ENCODE measurements at regions not wholly inside any gene's neighbourhood (a gene's known extent, or its start where the extent isn't known, plus 50 kb on each side); places are given as distances from the start of the nearest gene placed in this dataset.

DNA sequence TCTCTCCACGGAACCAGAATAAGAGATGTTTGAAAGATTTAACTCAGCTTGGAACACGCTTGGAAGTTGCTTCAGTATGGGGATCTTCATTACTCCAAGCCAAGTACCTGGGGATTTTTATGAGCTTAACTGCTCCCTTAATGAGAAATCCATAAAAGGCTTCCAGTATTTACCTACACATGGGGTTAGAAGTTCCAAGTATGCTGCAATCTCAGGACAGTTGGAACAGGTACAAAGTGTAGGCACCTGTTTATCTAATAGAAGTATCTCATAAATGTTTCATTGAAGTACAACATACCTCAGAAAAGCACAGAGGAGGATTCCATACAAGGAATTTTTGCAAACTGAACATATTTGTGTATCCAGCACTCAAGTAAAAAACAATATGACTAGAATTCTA lies 161.6 kb upstream of the PIRT start (continued):
- TF ChIP-seq ZNF473 (tag by site-specific recombination; IDR thresholded peaks at IDR 0.05) = no peak
- TF ChIP-seq, protein P1, sequence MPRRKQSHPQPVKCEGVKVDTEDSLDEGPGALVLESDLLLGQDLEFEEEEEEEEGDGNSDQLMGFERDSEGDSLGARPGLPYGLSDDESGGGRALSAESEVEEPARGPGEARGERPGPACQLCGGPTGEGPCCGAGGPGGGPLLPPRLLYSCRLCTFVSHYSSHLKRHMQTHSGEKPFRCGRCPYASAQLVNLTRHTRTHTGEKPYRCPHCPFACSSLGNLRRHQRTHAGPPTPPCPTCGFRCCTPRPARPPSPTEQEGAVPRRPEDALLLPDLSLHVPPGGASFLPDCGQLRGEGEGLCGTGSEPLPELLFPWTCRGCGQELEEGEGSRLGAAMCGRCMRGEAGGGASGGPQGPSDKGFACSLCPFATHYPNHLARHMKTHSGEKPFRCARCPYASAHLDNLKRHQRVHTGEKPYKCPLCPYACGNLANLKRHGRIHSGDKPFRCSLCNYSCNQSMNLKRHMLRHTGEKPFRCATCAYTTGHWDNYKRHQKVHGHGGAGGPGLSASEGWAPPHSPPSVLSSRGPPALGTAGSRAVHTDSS (tag by site-specific recombination; IDR thresholded peaks at IDR 0.05) = no peak

GRCh38 chr17:10993126-10993525 lies 155.2 kb upstream of the PIRT start:
- ChIA-PET CTCF (interaction anchor here (0.6 to 0.8 kb wide), 2 partner anchors 52 to 152 kb away, joined by 3 to 4 read pairs; no protein-coding TSS in a partner anchor), POLR2A (no interaction called here)
- no peaks in the 10 kb centered on the region for H3K9me3 ChIP-seq (ENCODE audit: control insufficient read depth, insufficient read depth, low read depth, low read length)

GRCh38 chr17:10992106-10992880 lies 154.4 kb upstream of the PIRT start:
- Histone ChIP-seq H3K4me3 (ENCODE audit: low read depth, low read length) (no peak overlapping the region), H3K27ac (ENCODE audit: extremely low read depth, low read depth, low read length) (no peak overlapping the region)
- CTCF ChIA-PET = no interaction called here

More at GRCh38 chr17:10993126-10993525, 155.2 kb upstream of the PIRT start:
- Histone ChIP-seq H3K36me3 (ENCODE audit: control insufficient read depth in 2 of 2, insufficient read depth in 1 of 2, low read length in 2 of 2) (no peaks in the 10 kb centered on the region), H3K4me3 (ENCODE audit: low read depth, low read length) (no peak overlapping the region), H3K27ac (ENCODE audit: extremely low read depth, low read depth, low read length) (no peak overlapping the region), H3K4me1 (ENCODE audit: control insufficient read depth, insufficient read depth, low read length) (no peaks in the 10 kb centered on the region)
- TF ChIP-seq AEBP2 (tag by site-specific recombination; IDR thresholded peaks at IDR 0.05; ENCODE audit: borderline replicate concordance) (no peak), ZNF324 (tag by site-specific recombination; IDR thresholded peaks at IDR 0.05) (no peak), ZBTB26 (tag by site-specific recombination; optimal IDR thresholded peaks at IDR 0.05) (no peak), MYNN (tag by site-specific recombination; IDR thresholded peaks at IDR 0.05; ENCODE audit: borderline replicate concordance) (no peak), ZNF791 (tag by site-specific recombination; IDR thresholded peaks at IDR 0.05) (no peak), ZNF792 (tag by site-specific recombination; IDR thresholded peaks at IDR 0.05) (no peak), ZNF214 (tag by site-specific recombination; IDR thresholded peaks at IDR 0.05; ENCODE audit: borderline replicate concordance) (no peak), ZNF174 (tag by site-specific recombination; IDR thresholded peaks at IDR 0.05) (no peak), YY1 (tag by site-specific recombination; IDR thresholded peaks at IDR 0.05) (no peak), PRDM1 (tag by site-specific recombination; IDR thresholded peaks at IDR 0.05) (no peak)
- TF ChIP-seq, protein P2, sequence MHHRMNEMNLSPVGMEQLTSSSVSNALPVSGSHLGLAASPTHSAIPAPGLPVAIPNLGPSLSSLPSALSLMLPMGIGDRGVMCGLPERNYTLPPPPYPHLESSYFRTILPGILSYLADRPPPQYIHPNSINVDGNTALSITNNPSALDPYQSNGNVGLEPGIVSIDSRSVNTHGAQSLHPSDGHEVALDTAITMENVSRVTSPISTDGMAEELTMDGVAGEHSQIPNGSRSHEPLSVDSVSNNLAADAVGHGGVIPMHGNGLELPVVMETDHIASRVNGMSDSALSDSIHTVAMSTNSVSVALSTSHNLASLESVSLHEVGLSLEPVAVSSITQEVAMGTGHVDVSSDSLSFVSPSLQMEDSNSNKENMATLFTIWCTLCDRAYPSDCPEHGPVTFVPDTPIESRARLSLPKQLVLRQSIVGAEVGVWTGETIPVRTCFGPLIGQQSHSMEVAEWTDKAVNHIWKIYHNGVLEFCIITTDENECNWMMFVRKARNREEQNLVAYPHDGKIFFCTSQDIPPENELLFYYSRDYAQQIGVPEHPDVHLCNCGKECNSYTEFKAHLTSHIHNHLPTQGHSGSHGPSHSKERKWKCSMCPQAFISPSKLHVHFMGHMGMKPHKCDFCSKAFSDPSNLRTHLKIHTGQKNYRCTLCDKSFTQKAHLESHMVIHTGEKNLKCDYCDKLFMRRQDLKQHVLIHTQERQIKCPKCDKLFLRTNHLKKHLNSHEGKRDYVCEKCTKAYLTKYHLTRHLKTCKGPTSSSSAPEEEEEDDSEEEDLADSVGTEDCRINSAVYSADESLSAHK (tag by site-specific recombination; IDR thresholded peaks at IDR 0.05) = no peak

More at GRCh38 chr17:10992106-10992880, 154.4 kb upstream of the PIRT start:
- POLR2A ChIA-PET = interaction anchor here (0.7 kb wide), 1 partner anchor 515 kb away, joined by 3 read pairs; no protein-coding TSS in a partner anchor
- Histone ChIP-seq H3K36me3 (ENCODE audit: control insufficient read depth in 2 of 2, insufficient read depth in 1 of 2, low read length in 2 of 2) (no peaks in the 10 kb centered on the region), H3K4me1 (ENCODE audit: control insufficient read depth, insufficient read depth, low read length) (no peaks in the 10 kb centered on the region), H3K9me3 (ENCODE audit: control insufficient read depth, insufficient read depth, low read depth, low read length) (no peaks in the 10 kb centered on the region)
- TF ChIP-seq SCRT2 (tag by site-specific recombination; IDR thresholded peaks at IDR 0.05) (no peak), GFI1B (tag by site-specific recombination; IDR thresholded peaks at IDR 0.05) (no peak), BCL11A (tag by site-specific recombination; IDR thresholded peaks at IDR 0.05; ENCODE audit: low read depth) (no peak), ZFP37 (tag by site-specific recombination; IDR thresholded peaks at IDR 0.05) (no peak), ZBTB21 (tag by site-specific recombination; IDR thresholded peaks at IDR 0.05) (no peak), ZNF18 (tag by site-specific recombination; IDR thresholded peaks at IDR 0.05) (no peak)
